GM18505 (cell line): ENCODE measurements at regions not wholly inside any gene's neighbourhood (a gene's known extent, or its start where the extent isn't known, plus 50 kb on each side); places are given as distances from the start of the nearest gene placed in this dataset.

Experiments used
- ATAC-seq: cut with Tn5 transposase; IDR thresholded peaks from one replicate; pipeline ENCODE4 v1.9.1; 2021; ENCODE audit not compliant: unreplicated experiment
- POLR2A ChIP-seq: IDR thresholded peaks from 4 replicates; pipeline ENCODE4 v1.6.1; 2011; ENCODE audit warnings: borderline replicate concordance; ENCODE audit not compliant: insufficient read depth, insufficient read length; ENCODE audit errors: extremely low read depth

GRCh38 chr11:129307162-129307561 is 68.5 kb upstream of the BARX2 start:
- no peak for ATAC-seq
- no peak for TF ChIP-seq POLR2A

GRCh38 chr11:129302386-129303101 is 73.1 kb upstream of the BARX2 start:
- no peak for ATAC-seq
- TF ChIP-seq POLR2A, result no peak

GRCh38 chr11:129300099-129300498 is 75.5 kb upstream of the BARX2 start:
- TF ChIP-seq POLR2A, result no peak
- ATAC-seq, result no peak

- ATAC-seq, result no peak
- no peak for TF ChIP-seq POLR2A
Measured at GRCh38 chr11:129298988-129299387, 76.7 kb upstream of the BARX2 start.

GRCh38 chr11:129295746-129296145 is 79.9 kb upstream of the BARX2 start:
- no peak for ATAC-seq
- no peak for TF ChIP-seq POLR2A

- no peak for TF ChIP-seq POLR2A
- no peak for ATAC-seq
Measured at GRCh38 chr11:129292771-129293170, 82.9 kb upstream of the BARX2 start.

- TF ChIP-seq POLR2A, result no peak
- ATAC-seq, result no peak
Measured at GRCh38 chr11:129292092-129292491, 83.6 kb upstream of the BARX2 start.

- TF ChIP-seq POLR2A, result no peak
- no peak for ATAC-seq
Measured at GRCh38 chr11:129291546-129291945, 84.1 kb upstream of the BARX2 start.

- no peak for TF ChIP-seq POLR2A
- no peak for ATAC-seq
Measured at GRCh38 chr11:129290966-129291365, 84.7 kb upstream of the BARX2 start.

GRCh38 chr11:129289350-129290040 is 86.2 kb upstream of the BARX2 start:
- TF ChIP-seq POLR2A, result no peak
- ATAC-seq, result no peak

GRCh38 chr11:129287920-129288319 is 87.7 kb upstream of the BARX2 start:
- TF ChIP-seq POLR2A, result no peak
- ATAC-seq, result no peak

GRCh38 chr11:129286813-129287212 is 88.8 kb upstream of the BARX2 start:
- no peak for ATAC-seq
- TF ChIP-seq POLR2A, result no peak

- ATAC-seq, result no peak
- TF ChIP-seq POLR2A, result no peak
Measured at GRCh38 chr11:129285402-129285786, 90.3 kb upstream of the BARX2 start.

- ATAC-seq, result no peak
- TF ChIP-seq POLR2A, result no peak
Measured at GRCh38 chr11:129283141-129283540, 91.0 kb upstream of the ARHGAP32 start.
